ENCODE measurements at regions not wholly inside any gene's neighbourhood (a gene's known extent, or its start where the extent isn't known, plus 50 kb on each side); places are given as distances from the start of the nearest gene placed in this dataset.

DNA sequence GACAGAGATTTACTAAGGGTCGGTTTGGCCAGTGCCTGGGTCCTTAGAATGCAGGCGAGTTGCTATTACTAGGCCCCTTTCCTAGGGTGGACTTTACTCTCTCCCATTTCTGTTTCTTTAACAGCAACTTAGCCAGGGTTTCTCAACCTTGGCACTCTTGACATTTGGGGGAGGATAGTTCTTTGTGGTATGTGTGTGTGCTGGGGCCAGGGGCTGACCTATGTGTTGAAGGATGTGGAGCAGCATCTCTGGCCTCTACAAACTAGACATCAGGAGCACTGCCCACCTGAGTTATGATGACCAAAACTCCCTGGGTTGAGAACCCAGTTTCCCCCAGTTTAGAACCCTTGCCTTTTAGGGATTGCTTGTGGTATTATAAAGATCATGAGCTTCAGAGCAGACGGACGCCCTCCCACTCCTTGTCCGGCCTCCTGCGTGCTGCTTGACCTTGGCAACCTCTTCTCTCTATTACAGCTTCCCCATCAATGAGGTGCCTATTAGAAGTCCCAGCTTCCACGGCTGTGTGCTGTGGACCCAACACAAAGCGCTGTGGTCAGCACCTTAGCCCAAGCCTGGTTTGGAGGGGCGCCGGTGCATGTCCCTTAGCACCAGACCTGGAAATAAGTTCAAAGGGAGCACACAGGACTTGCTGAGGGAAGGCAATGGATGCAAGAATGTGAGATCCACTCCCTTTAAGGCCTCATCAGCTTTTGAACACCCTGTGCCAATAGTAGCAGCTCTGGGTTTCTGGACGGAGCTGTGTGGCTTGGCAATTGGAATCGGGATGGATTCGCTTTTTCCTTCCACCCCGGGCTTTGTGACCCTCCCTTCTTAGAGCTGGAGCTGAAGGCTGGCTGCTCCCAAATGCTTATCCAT lies 239.2 kb upstream of the MAF start:
- no peaks in the 10 kb centered on the region for H4K20me1 ChIP-seq (replicated peaks; ENCODE audit: control insufficient read depth, extremely low read depth, insufficient read depth, low read length)
- H3K27me3 ChIP-seq (ENCODE audit: control insufficient read depth in 2 of 2, insufficient read depth in 2 of 2, low read length in 2 of 2), result no peaks in the 10 kb centered on the region
- peaks cover 5% of the 10 kb centered on the region for H3K9me3 ChIP-seq (replicated peaks; ENCODE audit: control insufficient read depth, insufficient read depth, low read length)
- H3K9ac ChIP-seq (replicated peaks; ENCODE audit: extremely low read depth, insufficient read depth, low read length), result no peak overlapping the region
- H3K9me1 ChIP-seq (replicated peaks; ENCODE audit: control insufficient read depth, extremely low read depth, insufficient read depth, low read length), result no peaks in the 10 kb centered on the region
- POLR2A ChIA-PET, result no interaction called here
- H3K27ac ChIP-seq (ENCODE audit: insufficient read depth, low read depth, low read length), result no peak overlapping the region
- H2AFZ ChIP-seq (ENCODE audit: low read depth, low read length), result no peak overlapping the region
- FAIRE-seq (no peak), DNase-seq (ENCODE audit: low read depth, low spot score) (no peak)
- H3K79me2 ChIP-seq (ENCODE audit: control insufficient read depth, insufficient read depth, low read length), result no peaks in the 10 kb centered on the region
- intact Hi-C loops (cut with micrococcal nuclease), result no loop called here
- H3K36me3 ChIP-seq (ENCODE audit: control insufficient read depth in 2 of 2, extremely low read depth in 1 of 2, insufficient read depth in 2 of 2, low read length in 2 of 2), result no peaks in the 10 kb centered on the region
- CTCF ChIA-PET, result interaction anchor here (1.3 kb wide), 1 partner anchor 11 kb away, joined by 3 read pairs; no protein-coding TSS in a partner anchor
- no peak overlapping the region for H3K4me2 ChIP-seq (ENCODE audit: insufficient read depth, low read length)
- dilution Hi-C loops (cut with MboI; ENCODE audit: extremely low pct_ligation_motif_present, low sequenced_read_pairs), result no loop called here
- H3K4me1 ChIP-seq (ENCODE audit: control insufficient read depth, extremely low read depth, insufficient read depth, low read length), result no peaks in the 10 kb centered on the region
- no peak for TF ChIP-seq POLR2AphosphoS5 (IDR thresholded peaks at IDR 0.05; ENCODE audit: insufficient read depth, low read depth, low read length)
- TF ChIP-seq, protein P1, sequence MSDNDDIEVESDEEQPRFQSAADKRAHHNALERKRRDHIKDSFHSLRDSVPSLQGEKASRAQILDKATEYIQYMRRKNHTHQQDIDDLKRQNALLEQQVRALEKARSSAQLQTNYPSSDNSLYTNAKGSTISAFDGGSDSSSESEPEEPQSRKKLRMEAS (IDR thresholded peaks at IDR 0.05; ENCODE audit: insufficient read depth, insufficient read length), result no peak
- TF ChIP-seq, protein P2, sequence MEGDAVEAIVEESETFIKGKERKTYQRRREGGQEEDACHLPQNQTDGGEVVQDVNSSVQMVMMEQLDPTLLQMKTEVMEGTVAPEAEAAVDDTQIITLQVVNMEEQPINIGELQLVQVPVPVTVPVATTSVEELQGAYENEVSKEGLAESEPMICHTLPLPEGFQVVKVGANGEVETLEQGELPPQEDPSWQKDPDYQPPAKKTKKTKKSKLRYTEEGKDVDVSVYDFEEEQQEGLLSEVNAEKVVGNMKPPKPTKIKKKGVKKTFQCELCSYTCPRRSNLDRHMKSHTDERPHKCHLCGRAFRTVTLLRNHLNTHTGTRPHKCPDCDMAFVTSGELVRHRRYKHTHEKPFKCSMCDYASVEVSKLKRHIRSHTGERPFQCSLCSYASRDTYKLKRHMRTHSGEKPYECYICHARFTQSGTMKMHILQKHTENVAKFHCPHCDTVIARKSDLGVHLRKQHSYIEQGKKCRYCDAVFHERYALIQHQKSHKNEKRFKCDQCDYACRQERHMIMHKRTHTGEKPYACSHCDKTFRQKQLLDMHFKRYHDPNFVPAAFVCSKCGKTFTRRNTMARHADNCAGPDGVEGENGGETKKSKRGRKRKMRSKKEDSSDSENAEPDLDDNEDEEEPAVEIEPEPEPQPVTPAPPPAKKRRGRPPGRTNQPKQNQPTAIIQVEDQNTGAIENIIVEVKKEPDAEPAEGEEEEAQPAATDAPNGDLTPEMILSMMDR (IDR thresholded peaks at IDR 0.05; ENCODE audit: extremely low read depth in 1 of 2, insufficient read depth in 1 of 2, low read depth in 1 of 2, low read length in 2 of 2), result no peak
- no peak for TF ChIP-seq JUN (IDR thresholded peaks at IDR 0.05; ENCODE audit: borderline replicate concordance, insufficient read depth, insufficient read length, low read depth)
- TF ChIP-seq POLR2A (IDR thresholded peaks at IDR 0.05; ENCODE audit: low read depth, low read length), result no peak
- TF ChIP-seq MYC (IDR thresholded peaks at IDR 0.05; ENCODE audit: low read depth, low read length), result no peak
- no peak for TF ChIP-seq GATA2 (IDR thresholded peaks at IDR 0.05; ENCODE audit: insufficient read depth, insufficient read length, low read depth, low read length)
- TF ChIP-seq EZH2 (IDR thresholded peaks at IDR 0.05; ENCODE audit: borderline replicate concordance, low read depth, low read length, severe bottlenecking), result no peak
- no peak for TF ChIP-seq FOS (IDR thresholded peaks at IDR 0.05; ENCODE audit: borderline replicate concordance, insufficient read depth, low read length)
- BruUV-seq (replicated peaks), result no TSS peak
- no peak overlapping the region for H3K4me3 ChIP-seq (replicated peaks in 1 of 3; ENCODE audit: insufficient read depth in 1 of 3, low read depth in 1 of 3, low read length in 3 of 3)

All from endothelial cell of umbilical vein (primary cell).